GM18951 (cell line): ENCODE measurements at regions not wholly inside any gene's neighbourhood (a gene's known extent, or its start where the extent isn't known, plus 50 kb on each side); places are given as distances from the start of the nearest gene placed in this dataset.

Source experiments
- POLR2A ChIP-seq: IDR thresholded peaks from 4 replicates; pipeline ENCODE4 v1.6.1; 2011; ENCODE audit warnings: mild to moderate bottlenecking; ENCODE audit not compliant: insufficient read length, insufficient read depth; ENCODE audit errors: extremely low read depth
- in situ Hi-C: fragments of 300-500 bp; cut with MboI; formaldehyde crosslinking; loops from one replicate; pipeline ENCODE4 v1.12.0; 2022; ENCODE audit warnings: low sequenced_read_pairs, mixed read lengths, inconsistent platforms; ENCODE audit not compliant: unreplicated experiment

DNA sequence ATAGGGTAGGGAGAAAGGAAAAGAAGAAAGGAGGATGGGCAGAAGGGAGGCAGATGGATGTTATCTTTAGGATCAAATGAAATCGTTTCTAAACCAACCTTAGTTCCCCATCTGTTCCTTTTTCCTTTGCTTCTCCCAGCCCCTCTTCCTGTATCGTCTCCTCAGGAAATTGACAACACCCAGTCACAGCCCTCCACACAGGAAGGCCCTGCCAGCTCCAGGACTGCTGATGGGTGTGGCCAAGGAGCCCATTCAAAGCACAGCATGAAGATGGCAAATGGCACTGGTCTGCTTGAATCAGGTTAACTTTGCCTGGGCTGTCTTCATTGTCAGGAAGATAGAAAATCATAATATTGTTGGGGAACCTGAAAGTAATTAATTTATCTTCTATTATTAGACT lies 164.8 kb downstream of the C11orf87 start:
- TF ChIP-seq POLR2A, result no peak
- in situ Hi-C loops, result no loop called here

GRCh38 chr11:109590782-109591181 lies 168.8 kb downstream of the C11orf87 start:
- TF ChIP-seq POLR2A, result no peak
- in situ Hi-C loops, result no loop called here

DNA sequence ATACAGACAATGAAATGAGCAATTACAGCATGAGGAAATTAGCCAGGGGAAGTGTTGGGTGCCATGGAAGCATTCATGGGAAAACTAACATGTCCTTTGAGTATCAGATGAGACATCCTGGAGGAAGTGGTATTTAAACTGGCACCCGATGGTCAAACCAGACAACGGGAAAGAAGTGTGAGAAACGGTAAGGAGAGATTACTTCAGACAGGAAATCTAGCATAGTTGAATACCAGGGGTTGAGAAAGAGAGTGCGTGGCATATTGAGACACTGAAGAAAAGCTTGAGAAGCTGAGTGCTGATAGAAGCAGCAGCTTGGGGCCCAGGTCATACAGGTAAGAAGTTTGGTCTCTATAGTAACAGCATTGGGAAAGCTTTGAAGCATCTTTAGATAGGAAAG lies 175.3 kb downstream of the C11orf87 start:
- in situ Hi-C loops, result no loop called here
- TF ChIP-seq POLR2A, result no peak

GRCh38 chr11:109604481-109605400 lies 182.8 kb downstream of the C11orf87 start:
- TF ChIP-seq POLR2A, result no peak
- in situ Hi-C loops, result no loop called here

DNA sequence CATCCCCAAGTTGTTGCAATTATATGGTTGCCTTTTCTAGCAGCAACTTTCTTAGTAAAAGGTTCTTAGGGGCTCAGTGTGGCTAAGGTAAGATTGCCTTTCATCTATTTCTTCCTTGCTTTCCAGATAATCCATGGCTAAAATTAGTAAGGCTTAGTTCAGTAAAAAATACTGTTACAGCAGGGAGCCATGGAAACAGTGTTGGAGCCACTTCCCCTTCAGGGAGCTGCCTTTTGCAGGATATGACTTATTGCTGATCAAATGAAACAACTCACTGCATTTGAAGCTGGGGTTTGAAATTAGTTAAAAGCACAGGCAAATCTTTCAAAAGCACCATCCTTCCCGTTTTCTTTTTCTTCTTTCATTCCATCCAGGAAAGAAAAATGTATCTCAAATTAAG lies 184.3 kb downstream of the C11orf87 start:
- in situ Hi-C loops, result no loop called here

GRCh38 chr11:109609454-109610185 lies 187.6 kb downstream of the C11orf87 start:
- no peak for TF ChIP-seq POLR2A
- in situ Hi-C loops, result no loop called here

More for the DNA sequence above, 184.3 kb downstream of the C11orf87 start:
- no peak for TF ChIP-seq POLR2A

- no peak for TF ChIP-seq POLR2A
- in situ Hi-C loops, result no loop called here
Observed at GRCh38 chr11:109612496-109612895, 190.5 kb downstream of the C11orf87 start.

DNA sequence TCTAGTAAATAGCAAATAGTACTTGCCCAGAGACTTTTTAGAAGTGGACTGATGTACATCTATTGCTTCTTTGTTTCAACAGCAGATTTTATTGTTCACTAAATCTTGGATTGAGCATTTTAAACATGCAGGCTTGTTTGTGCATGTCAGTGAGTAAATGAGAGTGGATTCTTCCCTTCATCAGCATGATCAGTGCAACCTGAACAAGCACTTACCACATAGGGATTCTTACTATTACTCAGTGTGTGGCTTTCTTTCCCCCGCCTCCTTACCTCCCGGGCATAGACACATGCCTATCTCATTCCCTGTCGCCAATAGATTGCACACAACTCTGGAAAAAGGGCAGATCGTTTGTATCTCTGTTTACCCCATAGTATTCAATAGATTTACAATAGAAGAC lies 197.5 kb downstream of the C11orf87 start:
- in situ Hi-C loops, result no loop called here

DNA sequence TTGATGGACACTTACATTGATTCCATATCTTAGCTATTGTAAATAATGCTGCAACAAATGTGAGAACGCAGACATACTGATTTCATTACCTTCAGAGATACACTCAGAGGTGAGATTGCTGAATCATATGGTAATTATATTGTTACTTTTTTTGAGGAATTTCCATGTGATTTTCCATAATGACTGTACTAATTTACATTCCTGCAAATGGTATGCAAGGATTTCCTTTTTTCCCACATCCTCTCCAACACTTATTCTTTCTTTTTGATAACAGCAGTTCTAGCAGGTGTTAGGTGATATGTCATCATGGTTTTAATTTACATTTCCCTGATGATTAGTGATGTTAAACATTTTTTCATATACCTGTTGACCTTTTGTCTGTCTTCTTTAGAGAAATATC lies 207.7 kb downstream of the C11orf87 start:
- TF ChIP-seq POLR2A, result no peak
- in situ Hi-C loops, result no loop called here

More for the DNA sequence above, 197.5 kb downstream of the C11orf87 start:
- TF ChIP-seq POLR2A, result no peak

- no peak for TF ChIP-seq POLR2A
- in situ Hi-C loops, result no loop called here
Observed at GRCh38 chr11:109641549-109641948, 219.6 kb downstream of the C11orf87 start.

GRCh38 chr11:109644152-109644551 lies 222.2 kb downstream of the C11orf87 start:
- in situ Hi-C loops, result no loop called here
- no peak for TF ChIP-seq POLR2A

- TF ChIP-seq POLR2A, result no peak
- in situ Hi-C loops, result no loop called here
Observed at GRCh38 chr11:109648804-109649203, 226.8 kb downstream of the C11orf87 start.

DNA sequence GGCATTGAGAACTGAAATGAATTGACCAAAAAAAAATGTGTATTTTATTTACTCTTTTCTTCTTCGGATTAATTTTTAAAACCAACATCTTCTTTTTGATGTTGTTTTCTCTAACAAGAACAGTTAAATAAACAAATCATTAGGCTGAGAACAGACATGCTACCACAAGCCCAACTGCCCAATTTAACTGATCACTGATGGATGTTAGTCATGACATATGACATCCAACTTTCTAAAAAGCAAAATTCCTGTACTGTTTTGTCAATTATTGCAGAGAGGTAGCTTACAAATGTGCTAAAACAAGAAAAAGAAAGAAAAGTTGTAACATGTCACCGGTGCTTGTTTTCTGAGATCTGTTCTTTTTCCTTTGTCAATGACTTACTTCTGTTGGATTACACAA lies 232.1 kb downstream of the C11orf87 start:
- TF ChIP-seq POLR2A, result no peak
- in situ Hi-C loops, result no loop called here

GRCh38 chr11:109658190-109658589 lies 236.2 kb downstream of the C11orf87 start:
- in situ Hi-C loops, result no loop called here
- TF ChIP-seq POLR2A, result no peak
